ENCODE measurements at regions not wholly inside any gene's neighbourhood (a gene's known extent, or its start where the extent isn't known, plus 50 kb on each side); places are given as distances from the start of the nearest gene placed in this dataset.

GRCh38 chr15:69610277-69610676, 157.7 kb downstream of the RPLP1 start:
- no peak overlapping the region for H3K4me3 ChIP-seq (replicated peaks in 1 of 4; ENCODE audit: control extremely low read depth in 1 of 4, insufficient read depth in 1 of 4, low read depth in 3 of 4, low read length in 4 of 4)
- H3K36me3 ChIP-seq (ENCODE audit: control insufficient read depth, insufficient read depth, low read length), result no peaks in the 10 kb centered on the region
- TF ChIP-seq EZH2 (IDR thresholded peaks at IDR 0.05; ENCODE audit: low read length, missing control alignments) (no peak), CTCF (conservative IDR thresholded peaks at IDR 0.05 in 1 of 2, IDR thresholded peaks at IDR 0.05 in 1 of 2; ENCODE audit: low read depth in 1 of 2, low read length in 2 of 2) (no peak)
- no peak for DNase-seq (ENCODE audit: low read depth in 2 of 2)
- no peaks in the 10 kb centered on the region for H3K4me1 ChIP-seq (ENCODE audit: control insufficient read depth, extremely low read depth, insufficient read depth, low read length)
- H2AFZ ChIP-seq (ENCODE audit: low read length), result no peak overlapping the region
- peaks cover 2% of the 10 kb centered on the region for H3K27me3 ChIP-seq (ENCODE audit: control insufficient read depth, insufficient read depth, low read length)
- H3K9me3 ChIP-seq (ENCODE audit: control insufficient read depth, insufficient read depth, low read depth, low read length), result no peaks in the 10 kb centered on the region
- H3K79me2 ChIP-seq (ENCODE audit: control insufficient read depth, insufficient read depth, low read length), result no peaks in the 10 kb centered on the region
- H3K27ac ChIP-seq (ENCODE audit: insufficient read depth, low read length), result no peak overlapping the region
- H4K20me1 ChIP-seq (ENCODE audit: control insufficient read depth, extremely low read depth, insufficient read depth, low read length), result no peaks in the 10 kb centered on the region
- no peak overlapping the region for H3K4me2 ChIP-seq (ENCODE audit: extremely low read depth, insufficient read depth, low read length)
- H3K9ac ChIP-seq (ENCODE audit: insufficient read depth, low read length), result no peak overlapping the region

DNA sequence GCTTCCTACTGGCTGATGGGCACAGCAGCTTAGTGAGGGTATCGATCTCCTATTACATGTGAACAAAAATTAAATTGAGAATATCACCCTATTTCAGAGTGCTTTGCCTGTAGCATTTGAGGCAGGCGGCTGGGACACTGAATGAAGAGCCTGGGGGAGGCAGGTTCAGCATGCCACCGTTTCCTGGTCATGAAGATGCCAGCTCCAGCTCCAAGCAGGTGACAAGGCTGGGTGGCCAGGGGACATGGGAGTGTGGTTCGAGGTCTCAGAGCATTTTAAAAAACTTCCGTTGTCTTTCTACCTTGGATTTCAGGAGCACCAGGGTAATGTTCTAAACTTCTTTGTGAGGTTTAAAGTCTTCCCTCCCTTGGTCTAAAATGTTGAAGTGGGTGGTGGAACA, 158.2 kb downstream of the RPLP1 start:
- H3K4me1 ChIP-seq (ENCODE audit: control insufficient read depth, extremely low read depth, insufficient read depth, low read length), result no peaks in the 10 kb centered on the region
- no peak overlapping the region for H3K9ac ChIP-seq (ENCODE audit: insufficient read depth, low read length)
- H2AFZ ChIP-seq (ENCODE audit: low read length), result no peak overlapping the region
- TF ChIP-seq EZH2 (IDR thresholded peaks at IDR 0.05; ENCODE audit: low read length, missing control alignments), result no peak
- TF ChIP-seq CTCF (conservative IDR thresholded peaks at IDR 0.05 in 1 of 2, IDR thresholded peaks at IDR 0.05 in 1 of 2; ENCODE audit: low read depth in 1 of 2, low read length in 2 of 2), result no peak
- H3K27ac ChIP-seq (ENCODE audit: insufficient read depth, low read length), result no peak overlapping the region
- H4K20me1 ChIP-seq (ENCODE audit: control insufficient read depth, extremely low read depth, insufficient read depth, low read length), result no peaks in the 10 kb centered on the region
- H3K4me3 ChIP-seq (replicated peaks in 1 of 4; ENCODE audit: control extremely low read depth in 1 of 4, insufficient read depth in 1 of 4, low read depth in 3 of 4, low read length in 4 of 4), result no peak overlapping the region
- no peaks in the 10 kb centered on the region for H3K36me3 ChIP-seq (ENCODE audit: control insufficient read depth, insufficient read depth, low read length)
- no peaks in the 10 kb centered on the region for H3K79me2 ChIP-seq (ENCODE audit: control insufficient read depth, insufficient read depth, low read length)
- no peak overlapping the region for H3K4me2 ChIP-seq (ENCODE audit: extremely low read depth, insufficient read depth, low read length)
- peaks cover 2% of the 10 kb centered on the region for H3K27me3 ChIP-seq (ENCODE audit: control insufficient read depth, insufficient read depth, low read length)
- no peak for DNase-seq (ENCODE audit: low read depth in 2 of 2)
- no peaks in the 10 kb centered on the region for H3K9me3 ChIP-seq (ENCODE audit: control insufficient read depth, insufficient read depth, low read depth, low read length)

- TF ChIP-seq EZH2 (IDR thresholded peaks at IDR 0.05; ENCODE audit: low read length, missing control alignments) (no peak), CTCF (conservative IDR thresholded peaks at IDR 0.05 in 1 of 2, IDR thresholded peaks at IDR 0.05 in 1 of 2; ENCODE audit: low read depth in 1 of 2, low read length in 2 of 2) (no peak)
- H3K9ac ChIP-seq (ENCODE audit: insufficient read depth, low read length), result no peak overlapping the region
- no peak for DNase-seq (ENCODE audit: low read depth in 2 of 2)
- H3K9me3 ChIP-seq (ENCODE audit: control insufficient read depth, insufficient read depth, low read depth, low read length), result no peaks in the 10 kb centered on the region
- H3K27me3 ChIP-seq (ENCODE audit: control insufficient read depth, insufficient read depth, low read length), result peaks cover 2% of the 10 kb centered on the region
- no peak overlapping the region for H3K4me3 ChIP-seq (replicated peaks in 1 of 4; ENCODE audit: control extremely low read depth in 1 of 4, insufficient read depth in 1 of 4, low read depth in 3 of 4, low read length in 4 of 4)
- H3K79me2 ChIP-seq (ENCODE audit: control insufficient read depth, insufficient read depth, low read length), result no peaks in the 10 kb centered on the region
- H3K4me2 ChIP-seq (ENCODE audit: extremely low read depth, insufficient read depth, low read length), result no peak overlapping the region
- H3K36me3 ChIP-seq (ENCODE audit: control insufficient read depth, insufficient read depth, low read length), result no peaks in the 10 kb centered on the region
- no peak overlapping the region for H3K27ac ChIP-seq (ENCODE audit: insufficient read depth, low read length)
- H3K4me1 ChIP-seq (ENCODE audit: control insufficient read depth, extremely low read depth, insufficient read depth, low read length), result no peaks in the 10 kb centered on the region
- no peak overlapping the region for H2AFZ ChIP-seq (ENCODE audit: low read length)
- H4K20me1 ChIP-seq (ENCODE audit: control insufficient read depth, extremely low read depth, insufficient read depth, low read length), result no peaks in the 10 kb centered on the region
Observed at GRCh38 chr15:69612112-69612511, 159.5 kb downstream of the RPLP1 start.
